VCaP (cell line): ENCODE measurements at regions not wholly inside any gene's neighbourhood (a gene's known extent, or its start where the extent isn't known, plus 50 kb on each side); places are given as distances from the start of the nearest gene placed in this dataset.

Source experiments
- H3K27ac ChIP-seq: fragments of 450-650 bp; 2 replicates; pipeline ENCODE4 v1.5.1; 2017
- TF ChIP-seq, protein P1 (sequence below): fragments of 450-650 bp; conservative IDR thresholded peaks from 2 replicates; pipeline ENCODE4 v1.5.1; 2017; ENCODE audit warnings: mild to moderate bottlenecking, moderate library complexity

DNA sequence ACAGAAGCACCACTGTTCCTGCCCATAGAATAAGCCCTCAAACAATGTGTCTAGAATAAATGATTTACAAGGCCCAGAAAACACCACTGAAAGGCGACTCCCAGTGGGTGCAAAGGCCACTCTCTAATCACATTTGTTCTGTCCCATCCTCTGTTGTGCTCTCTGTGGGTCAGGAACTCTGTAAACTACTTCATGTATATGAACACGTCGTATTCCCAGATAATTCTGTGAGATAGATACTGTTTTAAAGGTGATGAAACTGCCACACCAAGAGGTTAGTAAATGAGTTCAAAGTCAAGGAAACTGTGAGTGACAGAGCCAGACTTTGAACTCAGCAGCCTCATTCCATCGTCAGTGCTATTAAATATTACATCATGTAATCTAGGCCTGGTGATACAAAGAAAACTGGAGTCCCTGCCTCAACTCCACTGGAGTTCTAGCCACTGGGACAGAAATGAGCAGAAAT is 269.7 kb upstream of the DCC start:
- no peak overlapping the region for H3K27ac ChIP-seq

DNA sequence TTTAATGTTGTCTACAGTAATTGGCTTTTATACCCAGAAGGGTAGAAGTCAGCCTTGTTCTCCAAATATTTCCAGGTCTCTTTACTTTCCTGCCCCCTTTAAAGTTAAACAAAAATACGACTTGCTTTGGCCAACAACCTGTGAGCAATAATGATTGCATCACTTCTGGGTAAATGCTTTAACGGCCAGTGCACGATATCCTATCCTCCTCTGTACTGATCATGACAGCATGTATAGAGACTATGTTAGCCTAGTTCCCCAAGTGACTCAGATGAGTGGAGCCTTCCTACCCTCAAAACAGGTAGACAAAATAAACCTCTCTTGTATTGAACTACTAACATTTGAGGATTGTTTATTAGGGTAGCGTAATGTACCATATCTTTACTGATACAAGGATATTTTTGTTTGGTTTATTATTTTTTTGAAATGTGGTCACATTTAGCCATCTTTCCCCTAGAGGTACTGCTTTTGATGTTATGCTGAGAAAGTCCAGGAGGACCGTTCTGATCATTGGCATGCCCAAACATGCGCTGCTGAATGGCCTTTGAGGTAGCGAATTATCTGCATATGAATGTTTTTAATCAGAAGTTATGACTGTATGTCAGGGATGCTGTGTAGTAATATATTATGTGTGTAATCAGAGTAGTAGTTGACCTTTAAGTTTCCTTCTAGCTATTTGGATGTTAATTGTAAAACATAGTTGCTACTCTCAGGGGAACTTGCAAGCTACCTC is 262.6 kb upstream of the DCC start:
- H3K27ac ChIP-seq, result no peak overlapping the region
- TF ChIP-seq, protein P1, sequence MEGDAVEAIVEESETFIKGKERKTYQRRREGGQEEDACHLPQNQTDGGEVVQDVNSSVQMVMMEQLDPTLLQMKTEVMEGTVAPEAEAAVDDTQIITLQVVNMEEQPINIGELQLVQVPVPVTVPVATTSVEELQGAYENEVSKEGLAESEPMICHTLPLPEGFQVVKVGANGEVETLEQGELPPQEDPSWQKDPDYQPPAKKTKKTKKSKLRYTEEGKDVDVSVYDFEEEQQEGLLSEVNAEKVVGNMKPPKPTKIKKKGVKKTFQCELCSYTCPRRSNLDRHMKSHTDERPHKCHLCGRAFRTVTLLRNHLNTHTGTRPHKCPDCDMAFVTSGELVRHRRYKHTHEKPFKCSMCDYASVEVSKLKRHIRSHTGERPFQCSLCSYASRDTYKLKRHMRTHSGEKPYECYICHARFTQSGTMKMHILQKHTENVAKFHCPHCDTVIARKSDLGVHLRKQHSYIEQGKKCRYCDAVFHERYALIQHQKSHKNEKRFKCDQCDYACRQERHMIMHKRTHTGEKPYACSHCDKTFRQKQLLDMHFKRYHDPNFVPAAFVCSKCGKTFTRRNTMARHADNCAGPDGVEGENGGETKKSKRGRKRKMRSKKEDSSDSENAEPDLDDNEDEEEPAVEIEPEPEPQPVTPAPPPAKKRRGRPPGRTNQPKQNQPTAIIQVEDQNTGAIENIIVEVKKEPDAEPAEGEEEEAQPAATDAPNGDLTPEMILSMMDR, result no peak

More for the DNA sequence above, 269.7 kb upstream of the DCC start:
- TF ChIP-seq, protein P1, result no peak

DNA sequence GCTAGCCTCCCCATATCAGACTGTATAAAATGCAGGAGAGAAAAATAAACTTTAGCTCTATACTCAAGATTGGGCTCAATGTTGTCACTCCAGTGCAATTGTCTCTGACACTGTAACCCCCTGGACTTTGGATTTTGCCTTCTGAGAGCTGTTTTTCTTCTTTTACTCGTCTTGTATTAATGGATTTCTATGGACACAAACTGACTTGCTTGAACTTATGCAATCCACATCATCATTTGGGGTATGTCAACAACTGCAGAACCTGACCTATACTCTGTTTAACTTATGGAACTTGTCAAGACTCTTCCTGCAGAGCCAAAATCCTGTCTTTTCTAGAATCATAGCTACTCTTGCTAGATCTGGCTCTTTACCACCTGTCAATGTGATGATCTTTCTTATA is 257.8 kb upstream of the DCC start:
- no peak overlapping the region for H3K27ac ChIP-seq
- TF ChIP-seq, protein P1, result no peak

DNA sequence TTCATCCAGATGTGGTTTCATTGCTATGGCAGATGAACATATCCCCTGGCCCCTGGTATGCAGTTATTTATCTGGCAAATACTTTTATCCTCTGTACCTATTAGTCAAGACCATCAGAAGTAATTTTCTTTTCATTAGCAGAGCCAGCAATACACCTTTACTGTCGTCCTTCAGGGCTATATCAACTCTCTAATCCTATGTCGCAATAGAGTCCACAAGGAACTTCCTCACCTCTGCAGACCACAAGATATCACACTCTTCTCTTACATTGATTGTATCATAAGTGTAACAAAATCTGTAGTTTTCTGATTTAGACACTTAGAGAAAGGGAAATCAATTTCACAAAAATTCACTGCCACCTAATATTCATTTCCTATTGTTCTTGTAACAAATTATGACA is 252.9 kb upstream of the DCC start:
- TF ChIP-seq, protein P1, result no peak
- H3K27ac ChIP-seq, result no peak overlapping the region

DNA sequence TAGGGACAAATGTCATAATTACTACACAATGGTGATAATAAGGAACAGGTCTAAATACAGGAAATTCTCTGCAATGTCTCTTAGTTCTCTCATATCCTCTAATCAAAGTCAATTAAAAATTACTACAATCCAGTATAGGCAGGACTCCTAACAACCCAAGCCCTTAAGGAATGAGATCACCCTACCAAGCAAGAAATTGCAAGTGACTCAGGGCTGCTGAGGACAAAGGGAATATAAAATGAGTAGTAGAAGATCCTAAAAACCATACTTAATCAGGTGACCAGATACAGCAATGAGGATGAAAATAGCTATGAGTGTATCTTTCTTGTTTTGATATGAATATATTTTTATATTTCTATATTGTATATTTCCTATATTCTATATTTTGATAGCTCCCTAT is 250.0 kb upstream of the DCC start:
- no peak overlapping the region for H3K27ac ChIP-seq
- TF ChIP-seq, protein P1, result no peak

DNA sequence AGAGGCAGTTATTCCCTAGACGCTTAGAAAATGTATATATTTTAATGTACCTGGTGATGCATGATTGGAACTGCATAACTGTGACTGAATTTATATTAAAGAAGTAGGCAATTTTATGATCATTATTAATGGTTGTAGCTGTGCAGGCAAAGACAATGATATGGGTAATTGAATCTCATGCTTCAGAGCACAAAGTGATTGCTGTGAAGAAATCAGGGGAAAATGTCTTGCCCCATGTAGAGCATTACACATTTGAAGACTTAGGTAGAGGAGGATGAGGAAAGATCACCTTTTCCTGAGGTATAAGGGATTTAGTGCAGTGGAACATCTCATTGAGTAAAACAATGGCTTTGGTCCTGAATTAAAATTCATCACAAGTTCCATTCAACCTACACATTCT is 246.8 kb upstream of the DCC start:
- H3K27ac ChIP-seq, result no peak overlapping the region
- TF ChIP-seq, protein P1, result no peak

DNA sequence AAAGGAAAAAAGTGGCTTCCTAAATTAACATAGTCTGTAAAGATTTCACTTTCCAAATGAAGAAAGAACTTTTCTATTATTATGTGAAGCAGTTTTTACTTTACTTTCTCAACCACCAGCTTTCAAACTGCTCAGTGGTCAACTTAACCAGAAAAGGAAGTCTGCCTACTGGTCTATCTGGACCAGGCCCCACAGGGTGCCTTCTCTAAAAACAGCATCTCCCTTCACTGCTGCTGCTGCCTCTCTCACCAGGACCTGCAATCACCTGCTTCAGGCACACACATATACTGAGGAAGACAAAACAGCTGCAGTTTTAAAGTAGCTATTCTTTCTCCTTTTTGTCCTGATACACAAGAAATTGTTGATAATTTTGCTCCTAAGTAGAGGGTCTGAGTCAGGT is 221.3 kb upstream of the DCC start:
- TF ChIP-seq, protein P1, result no peak
- no peak overlapping the region for H3K27ac ChIP-seq
